Common myeloid progenitor, CD34-positive (primary cell): ENCODE measurements at regions not wholly inside any gene's neighbourhood (a gene's known extent, or its start where the extent isn't known, plus 50 kb on each side); places are given as distances from the start of the nearest gene placed in this dataset.

ENCODE experiments used
- CTCF ChIA-PET: fragments of 350-600 bp; sonication (Branson Sonifier 250); formaldehyde crosslinking; loops from one replicate; lab custom pipeline; 2021; ENCODE audit warnings: antibody characterized with exemption; lab: Charles Lee
- POLR2A ChIA-PET: fragments of 350-600 bp; sonication (Branson Sonifier 250); formaldehyde crosslinking; loops from one replicate; lab custom pipeline; 2021; ENCODE audit warnings: antibody characterized with exemption; lab: Charles Lee
- DNase-seq, 3 donors: peaks; one replicate each; pipeline versions ENCODE4 v3.0.0 to v3.0.0-alpha.2; 2013
- H3K27ac ChIP-seq, 2 experiments: 1 replicate in 1 of 2; 2 replicates in 1 of 2; pipeline ENCODE4 v1.7.0; 2013; ENCODE audit warnings: inconsistent platforms in 2 of 2, low read length in 2 of 2, mild to moderate bottlenecking in 2 of 2, low read depth in 1 of 2, moderate library complexity in 1 of 2; ENCODE audit not compliant: severe bottlenecking in 2 of 2, insufficient read depth in 1 of 2, poor library complexity in 1 of 2
- H3K27me3 ChIP-seq, 5 experiments: replicated peaks in 2 of 5; 1 replicate in 3 of 5; 2 replicates in 2 of 5; pipeline versions ENCODE4 v1.6.1 to v1.7.0; 2013; ENCODE audit warnings: low read length in 4 of 5, mild to moderate bottlenecking in 2 of 5, moderate library complexity in 2 of 5, inconsistent platforms in 1 of 5; ENCODE audit not compliant: insufficient read depth in 5 of 5, control insufficient read depth in 4 of 5
- H3K36me3 ChIP-seq, 4 experiments: 1 replicate in 2 of 4; 2 replicates in 2 of 4; pipeline versions ENCODE4 v1.6.1 to v1.7.0; 2013; ENCODE audit warnings: low read length in 3 of 4, control low read depth in 1 of 4, mild to moderate bottlenecking in 1 of 4; ENCODE audit not compliant: control insufficient read depth in 4 of 4, insufficient read depth in 4 of 4
- H3K4me1 ChIP-seq, 4 experiments: 1 replicate in 3 of 4; 2 replicates in 1 of 4; pipeline versions ENCODE4 v1.6.1 to v1.7.1; 2013; ENCODE audit warnings: low read length in 3 of 4, mild to moderate bottlenecking in 3 of 4, control low read depth in 1 of 4, inconsistent platforms in 1 of 4, moderate library complexity in 1 of 4; ENCODE audit not compliant: control insufficient read depth in 4 of 4, insufficient read depth in 4 of 4; ENCODE audit errors: control extremely low read depth in 1 of 4
- H3K4me3 ChIP-seq, 7 experiments: 1 replicate in 4 of 7; 2 replicates in 3 of 7; pipeline versions ENCODE4 v1.5.1 to v1.7.0; 2013; ENCODE audit warnings: mild to moderate bottlenecking in 7 of 7, low read length in 6 of 7, moderate library complexity in 6 of 7, inconsistent platforms in 2 of 7, low read depth in 2 of 7, control low read depth in 1 of 7; ENCODE audit not compliant: insufficient read depth in 4 of 7, control insufficient read depth in 1 of 7; ENCODE audit errors: extremely low read depth in 1 of 7
- H3K9me3 ChIP-seq, 5 experiments: 1 replicate in 4 of 5; 2 replicates in 1 of 5; pipeline versions ENCODE4 v1.6.1 to v1.7.1; 2013; ENCODE audit warnings: low read length in 4 of 5, mild to moderate bottlenecking in 2 of 5, inconsistent platforms in 1 of 5, low read depth in 1 of 5, moderate library complexity in 1 of 5; ENCODE audit not compliant: control insufficient read depth in 4 of 5, insufficient read depth in 2 of 5; ENCODE audit errors: control extremely low read depth in 1 of 5
- WGBS: methylation state at CpG from one replicate; pipeline ENCODE4 v1.1.5; 2013; ENCODE audit not compliant: insufficient coverage; 5-methylcytosine and 5-hydroxymethylcytosine counted together

DNA sequence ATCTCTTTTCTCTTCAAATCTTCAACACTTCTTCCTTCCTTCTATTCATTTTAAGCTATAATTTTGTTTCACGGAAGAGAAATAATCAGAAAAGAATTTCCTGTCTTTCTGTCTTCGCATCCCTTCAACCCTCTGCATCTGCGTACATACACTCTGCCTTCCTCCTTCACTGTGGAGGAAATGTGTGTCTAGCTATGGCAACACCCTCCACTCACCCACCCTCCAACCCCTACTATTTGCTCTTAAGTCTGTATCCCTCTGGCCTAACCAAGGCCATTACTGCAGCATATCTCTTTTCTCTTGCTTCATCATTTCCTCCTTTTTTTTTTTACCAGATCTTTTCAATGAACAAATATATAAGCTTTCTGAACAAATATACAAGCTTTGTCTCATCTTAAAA is 105.7 kb upstream of the NUDT12 start:
- H3K4me1 ChIP-seq: no peaks in the 10 kb centered on the region
- no peaks in the 10 kb centered on the region for H3K9me3 ChIP-seq
- 77% methylated on average over 2 of the region's 3 CpGs for WGBS
- H3K27ac ChIP-seq: no peak overlapping the region
- POLR2A ChIA-PET: no interaction called here
- DNase-seq: no peak
- no peaks in the 10 kb centered on the region for H3K36me3 ChIP-seq
- H3K4me3 ChIP-seq: no peak overlapping the region
- no peaks in the 10 kb centered on the region for H3K27me3 ChIP-seq
- CTCF ChIA-PET: no interaction called here

GRCh38 chr5:103667068-103667467 is 104.5 kb upstream of the NUDT12 start:
- no peak for DNase-seq
- POLR2A ChIA-PET: no interaction called here

DNA sequence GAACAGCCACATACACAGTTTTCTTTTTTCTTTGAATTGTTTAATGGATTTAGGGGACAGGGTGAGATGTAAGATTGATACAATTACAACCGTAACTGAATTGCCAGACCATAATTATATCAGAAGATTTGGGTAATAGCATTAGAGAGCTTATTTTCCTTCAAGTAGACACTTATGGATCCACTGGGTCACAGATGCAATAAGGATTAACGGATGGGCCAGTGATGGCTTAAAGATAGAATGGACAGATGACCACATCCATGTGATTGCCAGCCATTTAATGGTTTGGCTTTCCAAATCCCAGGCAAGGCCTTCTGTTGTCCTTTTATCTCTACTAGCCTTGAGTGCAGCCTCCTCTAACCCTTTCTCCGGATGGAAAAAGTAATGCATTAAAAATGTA is 94.7 kb upstream of the NUDT12 start:
- no peak overlapping the region for H3K4me3 ChIP-seq
- no peaks in the 10 kb centered on the region for H3K36me3 ChIP-seq
- no peaks in the 10 kb centered on the region for H3K27me3 ChIP-seq
- no peaks in the 10 kb centered on the region for H3K4me1 ChIP-seq
- DNase-seq: no peak
- POLR2A ChIA-PET: no interaction called here
- WGBS: 100% methylated on average over 1 of the region's 3 CpGs
- no peak overlapping the region for H3K27ac ChIP-seq
- CTCF ChIA-PET: no interaction called here
- peaks cover 0 to under 1% (median 0%) of the 10 kb centered on the region in 5 experiments for H3K9me3 ChIP-seq

More at GRCh38 chr5:103667068-103667467, 104.5 kb upstream of the NUDT12 start:
- Histone ChIP-seq H3K27me3 (no peaks in the 10 kb centered on the region), H3K9me3 (peaks cover 0 to 4% (median 0%) of the 10 kb centered on the region in 5 experiments), H3K27ac (no peak overlapping the region), H3K36me3 (no peaks in the 10 kb centered on the region), H3K4me3 (no peak overlapping the region), H3K4me1 (no peaks in the 10 kb centered on the region)
- CTCF ChIA-PET: no interaction called here
- 90% methylated on average over 3 of the region's 3 CpGs for WGBS

DNA sequence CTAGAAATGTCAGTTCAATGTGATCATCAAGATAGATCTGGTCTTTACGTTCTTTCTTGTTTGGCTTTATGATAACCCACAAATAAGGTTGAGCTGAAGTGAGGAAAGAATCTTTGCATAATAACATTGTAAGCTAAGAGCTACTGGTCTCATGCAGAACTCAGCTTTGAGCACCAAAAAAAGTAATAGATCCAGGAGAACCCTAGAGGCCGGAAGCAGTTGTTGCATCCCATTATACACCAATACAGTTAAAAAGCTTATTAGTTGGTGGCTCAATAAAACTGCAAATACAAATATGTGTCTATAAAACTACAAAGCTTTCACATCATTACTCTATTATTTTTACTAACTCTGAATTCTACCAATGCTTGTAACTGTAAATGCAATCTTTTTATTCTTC is 85.5 kb upstream of the NUDT12 start:
- POLR2A ChIA-PET: no interaction called here

DNA sequence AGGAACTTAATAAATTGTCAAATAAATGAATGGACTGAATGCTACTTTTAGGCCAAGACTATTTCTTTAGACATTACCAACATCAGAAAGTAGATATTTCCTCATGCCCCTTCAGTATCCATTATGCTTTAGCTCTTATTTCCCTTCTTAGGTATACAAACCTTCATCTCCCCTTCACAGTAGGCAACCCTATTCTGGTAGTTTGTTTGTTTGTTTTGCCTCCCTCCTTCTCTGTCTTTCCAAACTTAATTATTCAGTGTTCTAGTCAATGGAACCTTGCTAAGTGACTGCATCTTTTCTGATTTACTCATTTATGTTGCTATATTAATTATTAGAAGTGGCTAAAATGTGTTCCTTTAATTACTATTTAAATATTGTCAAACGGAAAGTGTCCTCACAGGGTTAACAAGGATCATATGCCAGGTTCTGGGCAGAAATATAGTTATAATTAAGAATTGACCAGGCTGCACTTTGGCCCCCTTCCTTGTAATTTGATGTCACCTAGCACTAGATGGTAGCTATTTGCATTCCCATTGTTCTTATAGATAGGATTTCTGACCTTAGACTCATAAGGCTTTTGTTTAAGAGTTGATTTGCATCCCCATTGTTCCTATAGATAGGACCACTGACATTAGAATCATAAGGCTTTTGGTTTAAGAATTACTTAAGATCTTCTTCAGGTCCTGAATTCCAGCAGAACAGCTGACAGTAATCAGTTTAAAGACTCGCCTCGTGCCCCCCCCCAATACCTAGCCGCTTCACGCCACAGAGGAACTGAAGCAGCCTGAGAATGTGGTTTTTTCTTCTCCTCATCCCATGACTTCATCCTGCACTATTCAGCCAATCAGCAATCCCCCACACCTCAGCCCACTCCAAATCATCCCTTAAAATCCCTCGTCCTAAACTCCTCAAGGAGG is 84.4 kb upstream of the NUDT12 start:
- POLR2A ChIA-PET: no interaction called here
- H3K4me1 ChIP-seq: no peaks in the 10 kb centered on the region
- H3K9me3 ChIP-seq: no peaks in the 10 kb centered on the region
- H3K36me3 ChIP-seq: no peaks in the 10 kb centered on the region
- WGBS: 88% methylated on average over 2 of the region's 6 CpGs
- H3K27ac ChIP-seq: no peak overlapping the region
- no peak overlapping the region for H3K4me3 ChIP-seq
- no peaks in the 10 kb centered on the region for H3K27me3 ChIP-seq
- DNase-seq: no peak
- CTCF ChIA-PET: no interaction called here

More for the DNA sequence above, 85.5 kb upstream of the NUDT12 start:
- 100% methylated on average over 1 of the region's 2 CpGs for WGBS
- Histone ChIP-seq H3K4me3 (no peak overlapping the region), H3K4me1 (no peaks in the 10 kb centered on the region), H3K9me3 (no peaks in the 10 kb centered on the region), H3K36me3 (no peaks in the 10 kb centered on the region), H3K27ac (no peak overlapping the region), H3K27me3 (no peaks in the 10 kb centered on the region)
- CTCF ChIA-PET: no interaction called here
- no peak for DNase-seq

DNA sequence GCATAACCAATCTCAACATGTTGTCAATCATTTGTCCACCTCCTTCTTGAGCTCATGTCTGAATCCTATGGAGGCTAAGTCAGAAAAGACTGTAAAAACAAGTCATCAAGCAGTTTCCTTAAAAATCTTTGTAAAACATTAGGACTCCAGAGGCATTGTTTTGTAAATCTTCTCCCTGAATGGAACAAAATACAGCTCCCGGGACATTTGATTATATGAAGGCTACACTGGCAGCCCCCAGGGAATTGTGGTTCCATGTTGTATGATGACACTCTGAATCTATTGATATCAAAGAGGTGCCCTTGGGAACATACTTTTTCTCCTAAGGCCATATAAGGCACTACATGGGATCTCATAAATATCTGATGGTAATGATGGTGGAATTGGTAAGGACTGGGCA is 83.2 kb upstream of the NUDT12 start:
- H3K9me3 ChIP-seq: no peaks in the 10 kb centered on the region
- WGBS: 100% methylated on average over 1 of the region's 1 CpG
- H3K4me1 ChIP-seq: no peaks in the 10 kb centered on the region
- H3K27ac ChIP-seq: no peak overlapping the region
- no peak overlapping the region for H3K4me3 ChIP-seq
- ChIA-PET POLR2A (no interaction called here), CTCF (no interaction called here)
- no peaks in the 10 kb centered on the region for H3K27me3 ChIP-seq
- no peaks in the 10 kb centered on the region for H3K36me3 ChIP-seq
- no peak for DNase-seq

DNA sequence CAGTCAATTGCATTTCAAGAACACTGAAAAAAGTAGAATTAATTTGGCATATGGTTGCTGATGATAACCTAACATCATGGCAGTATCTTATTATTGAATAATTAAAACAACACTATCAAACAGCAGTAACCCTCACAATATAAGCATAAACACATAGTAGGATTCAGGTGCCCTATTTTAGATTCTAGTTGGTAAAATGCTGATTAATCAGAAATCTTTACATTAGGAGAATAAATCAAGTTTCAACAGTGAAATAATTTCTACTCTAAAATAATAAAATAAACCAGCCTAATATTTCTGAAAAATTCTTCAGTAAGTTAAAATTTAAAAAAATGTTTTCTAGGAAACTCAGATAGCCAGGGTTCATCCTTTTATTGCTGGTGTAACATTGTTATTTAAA is 76.4 kb upstream of the NUDT12 start:
- Histone ChIP-seq H3K9me3 (no peaks in the 10 kb centered on the region), H3K4me3 (no peak overlapping the region), H3K27me3 (no peaks in the 10 kb centered on the region), H3K36me3 (no peaks in the 10 kb centered on the region), H3K4me1 (no peaks in the 10 kb centered on the region), H3K27ac (no peak overlapping the region)
- ChIA-PET CTCF (no interaction called here), POLR2A (no interaction called here)
- DNase-seq: no peak
